ENCODE measurements at regions not wholly inside any gene's neighbourhood (a gene's known extent, or its start where the extent isn't known, plus 50 kb on each side); places are given as distances from the start of the nearest gene placed in this dataset.

DNA sequence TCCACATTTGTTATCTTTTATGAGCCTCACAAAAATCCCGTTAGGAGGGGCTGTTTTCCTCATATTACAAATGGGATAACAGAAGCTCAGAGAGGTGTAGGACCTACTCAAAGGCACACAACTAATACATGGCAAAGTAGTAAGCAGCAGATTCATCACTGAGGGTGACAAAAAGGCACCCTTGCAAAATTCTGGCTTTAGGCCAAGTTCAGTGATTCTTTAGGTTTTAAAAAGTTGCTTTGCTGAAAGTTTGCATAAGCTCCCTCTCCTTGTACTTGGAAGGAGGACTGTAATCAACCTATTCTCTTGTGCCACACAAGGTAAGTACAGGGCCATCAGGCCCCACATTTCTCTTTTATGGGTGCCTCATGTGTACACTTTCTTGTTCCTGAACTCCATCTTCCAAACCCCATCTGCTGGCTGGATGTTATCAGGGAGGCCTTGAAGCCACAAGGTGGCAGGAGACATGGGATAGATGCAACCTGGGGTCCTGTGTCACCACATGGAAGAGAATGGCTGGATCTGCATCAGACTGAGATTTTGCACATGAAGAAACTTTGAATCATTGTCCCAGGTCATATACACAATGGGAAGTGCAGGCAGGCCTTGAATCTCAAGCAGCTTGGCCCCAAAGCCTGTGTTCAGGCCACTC is 311.6 kb downstream of the MSX2 start:
- peak; percentile 29 for DNase-seq (ENCODE audit: low spot score)

DNA sequence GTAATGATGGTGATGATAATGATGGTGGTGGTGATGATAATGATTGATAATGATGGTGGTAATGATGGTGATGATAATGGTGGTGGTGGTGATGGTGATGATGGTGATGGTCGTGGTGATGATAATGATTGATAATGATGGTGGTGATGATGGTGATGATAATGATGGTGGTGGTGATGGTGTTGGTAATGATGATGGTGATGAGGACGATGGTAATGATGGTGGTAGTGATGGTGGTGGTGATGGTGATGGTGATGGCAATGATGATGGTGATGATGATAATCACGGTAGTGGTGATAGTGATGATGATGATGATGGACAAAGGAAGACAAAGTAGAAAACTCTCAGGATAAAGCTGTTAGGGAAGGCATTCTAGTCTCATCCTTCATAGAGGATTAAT is 310.5 kb downstream of the MSX2 start:
- no peak for DNase-seq (ENCODE audit: low spot score)

DNA sequence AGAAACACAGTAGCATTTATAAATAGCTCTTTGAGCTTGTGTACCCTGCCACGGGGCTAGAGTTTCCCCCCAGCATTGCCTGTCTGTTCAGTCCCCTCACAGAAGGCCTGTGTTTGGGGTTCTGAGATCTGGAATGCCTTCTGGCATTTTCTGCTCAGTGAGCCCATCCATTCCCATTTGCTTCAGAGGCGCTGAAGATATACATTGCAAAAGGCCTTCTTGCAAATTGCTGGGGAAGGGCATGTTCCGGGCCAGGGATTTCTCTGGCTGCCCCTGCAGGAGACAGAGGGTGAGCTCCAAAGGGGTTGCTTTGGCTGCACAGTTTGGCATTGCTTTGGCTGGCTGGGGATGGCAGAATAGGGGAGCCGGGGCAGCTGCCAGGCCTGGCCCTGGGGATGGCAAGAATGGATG is 308.4 kb downstream of the MSX2 start:
- no peak for DNase-seq (ENCODE audit: low spot score)

DNA sequence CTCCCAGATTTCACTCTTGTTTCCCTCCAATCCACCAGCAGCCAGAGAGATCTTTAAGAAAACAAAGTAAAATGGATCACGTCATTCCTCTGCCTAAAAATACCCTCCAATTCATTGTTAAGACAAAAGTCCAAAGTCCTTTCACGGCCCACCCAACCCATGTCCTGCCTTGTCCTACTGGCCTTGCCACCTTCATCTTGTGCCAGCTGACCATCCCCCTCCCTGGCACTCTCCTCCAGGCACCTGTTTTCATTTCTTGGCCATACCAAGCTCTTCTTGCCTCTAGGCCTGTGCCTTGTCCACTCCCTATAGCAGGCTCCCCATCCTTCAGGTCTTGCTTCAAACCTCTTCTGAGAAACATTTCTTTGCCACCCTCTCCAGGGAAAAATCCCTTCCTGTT is 307.6 kb downstream of the MSX2 start:
- peak; percentile 37 for DNase-seq (ENCODE audit: low spot score)

DNA sequence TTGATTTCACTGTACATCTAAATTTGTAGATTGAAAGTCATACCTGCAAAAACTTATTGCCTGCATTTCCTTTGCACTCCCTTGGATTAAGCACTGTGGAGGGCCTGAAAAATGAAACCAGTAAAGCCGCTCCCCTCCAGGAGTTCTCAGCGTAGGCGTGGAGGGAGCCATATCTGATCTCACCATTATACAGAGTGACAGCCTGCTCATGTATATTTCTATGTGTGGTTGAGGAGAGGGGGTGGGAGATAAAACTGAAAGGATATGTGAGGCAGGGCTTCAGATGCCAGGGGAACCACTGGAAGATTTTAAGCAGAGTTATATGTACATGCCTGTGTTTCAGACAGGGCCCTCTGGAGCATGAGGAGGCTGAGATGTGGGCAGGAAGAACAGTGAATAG is 303.0 kb downstream of the MSX2 start:
- no peak for DNase-seq (ENCODE audit: low spot score)

DNA sequence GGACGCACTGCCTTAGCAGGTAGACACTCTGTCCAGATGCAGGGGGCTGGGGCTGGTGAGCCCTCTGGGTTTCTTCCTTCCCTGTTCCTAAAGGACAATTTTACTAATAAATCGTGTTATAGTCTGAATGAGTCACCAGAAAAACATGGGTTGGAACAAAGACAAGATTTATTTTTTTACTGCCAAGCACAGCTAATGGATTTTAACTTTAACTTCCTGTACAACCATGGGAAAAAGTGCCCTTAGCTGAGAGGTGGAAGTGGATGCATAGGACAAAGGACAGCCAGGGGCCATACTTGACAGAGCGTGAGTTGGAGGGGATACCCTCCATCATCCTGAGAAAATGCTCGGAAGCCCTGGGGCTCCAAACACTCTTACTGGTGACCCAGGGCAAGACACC is 300.7 kb downstream of the MSX2 start:
- peak; percentile 9 for DNase-seq (ENCODE audit: low spot score)

DNA sequence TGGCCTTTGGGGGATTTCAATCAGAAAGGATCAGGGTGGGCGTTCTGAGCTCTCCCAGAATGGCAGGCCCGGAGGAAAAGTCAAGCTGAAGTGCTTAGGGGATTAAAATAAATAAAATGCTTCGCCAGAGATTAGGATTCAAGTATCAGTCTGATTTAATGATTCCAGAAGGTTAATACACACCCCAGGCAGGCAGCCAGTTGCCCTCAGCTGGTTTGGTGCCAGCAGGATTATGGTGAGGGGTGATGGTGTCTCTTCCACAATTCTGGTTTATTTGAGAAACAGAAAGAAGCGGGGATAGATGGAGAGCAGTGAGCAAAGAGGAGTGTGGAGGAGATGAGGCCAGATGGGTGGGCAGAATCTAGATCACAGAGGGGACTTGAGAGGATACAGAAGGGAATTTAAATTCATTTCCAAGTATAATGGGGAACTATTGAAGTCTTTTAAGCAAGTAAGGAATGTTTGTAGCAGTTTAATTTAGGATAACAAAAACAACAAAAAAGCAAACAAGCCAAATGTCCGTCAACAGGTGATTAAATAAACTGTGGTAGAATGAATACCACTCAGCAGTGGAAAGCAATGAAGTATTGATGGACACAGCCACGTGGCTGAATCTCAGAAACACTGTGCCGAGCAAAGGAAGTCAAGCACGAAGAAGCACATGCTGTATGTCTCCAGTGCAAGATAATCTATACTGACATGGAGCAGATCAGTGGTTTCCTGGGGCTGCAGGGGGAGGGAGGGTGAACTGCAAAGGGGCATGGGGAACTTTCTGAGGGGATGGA is 297.7 kb downstream of the MSX2 start:
- DNase-seq (ENCODE audit: low spot score), result no peak

DNA sequence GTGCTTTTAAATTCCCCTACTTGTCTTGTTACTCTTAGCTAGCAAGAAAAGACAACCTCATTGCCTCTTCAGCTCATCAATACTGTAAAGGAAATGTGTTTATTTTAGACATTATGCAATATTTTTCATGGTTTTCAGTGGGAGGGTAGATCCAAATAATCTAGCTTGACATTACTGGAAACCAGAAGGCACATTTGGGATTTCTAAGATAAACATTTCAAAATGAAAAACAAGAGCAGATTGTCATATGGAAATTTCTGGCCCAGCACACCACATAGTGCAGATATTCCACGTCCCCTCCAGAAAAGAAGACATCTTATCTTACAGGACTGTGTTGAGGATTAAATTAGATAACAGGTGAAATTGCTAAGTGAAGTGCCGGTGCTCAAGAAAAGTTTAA is 296.9 kb downstream of the MSX2 start:
- DNase-seq (ENCODE audit: low spot score), result no peak

DNA sequence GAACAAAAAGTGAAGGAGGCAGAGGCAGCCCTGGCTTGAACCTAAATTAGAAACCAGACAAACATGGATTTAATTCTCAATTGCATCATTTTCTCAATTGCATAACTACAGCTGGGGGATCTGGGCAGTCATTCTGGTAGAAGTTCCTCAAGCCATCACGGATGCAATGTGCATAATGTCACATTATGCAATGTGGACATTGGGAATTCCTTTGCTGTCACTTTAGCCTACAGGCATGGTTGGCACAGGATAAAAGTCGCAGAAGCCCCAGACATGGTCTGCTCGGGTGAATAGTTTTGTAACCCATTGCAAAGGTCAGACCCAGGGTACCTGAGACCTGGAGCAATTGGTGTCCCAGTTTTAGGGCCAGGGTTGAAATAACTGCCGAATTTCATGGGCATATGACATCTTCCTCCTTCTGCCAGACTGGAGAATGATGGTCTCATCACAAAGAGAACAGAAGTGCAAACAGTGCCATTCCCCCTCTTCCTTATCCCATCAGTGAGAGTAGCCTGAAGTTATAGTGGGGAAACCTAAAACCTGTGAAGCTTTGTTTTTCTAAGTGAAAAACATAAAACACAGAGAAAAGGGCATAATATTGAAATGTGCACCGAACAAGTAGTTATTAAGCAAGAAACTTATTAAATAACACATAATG is 290.8 kb downstream of the MSX2 start:
- DNase-seq (ENCODE audit: low spot score), result no peak

DNA sequence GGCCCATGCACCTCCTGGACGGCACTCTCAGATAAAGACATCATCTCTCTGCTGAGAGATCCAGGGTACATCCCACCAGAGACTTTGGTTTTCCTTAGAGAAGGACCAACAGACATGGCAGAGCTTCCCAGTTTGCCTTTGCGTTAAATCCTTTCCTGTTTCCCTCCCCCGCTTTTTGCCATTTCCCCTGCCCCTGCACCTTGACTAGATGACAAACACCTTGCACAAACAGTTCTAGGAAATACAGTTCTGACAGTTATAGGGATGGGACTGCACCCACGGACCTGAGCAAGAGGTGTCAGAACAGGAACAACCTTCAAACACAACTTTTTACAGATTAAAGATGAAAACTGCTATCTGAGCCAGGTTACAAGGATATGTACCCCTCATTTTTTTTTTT is 288.9 kb downstream of the MSX2 start:
- no peak for DNase-seq (ENCODE audit: low spot score)

DNA sequence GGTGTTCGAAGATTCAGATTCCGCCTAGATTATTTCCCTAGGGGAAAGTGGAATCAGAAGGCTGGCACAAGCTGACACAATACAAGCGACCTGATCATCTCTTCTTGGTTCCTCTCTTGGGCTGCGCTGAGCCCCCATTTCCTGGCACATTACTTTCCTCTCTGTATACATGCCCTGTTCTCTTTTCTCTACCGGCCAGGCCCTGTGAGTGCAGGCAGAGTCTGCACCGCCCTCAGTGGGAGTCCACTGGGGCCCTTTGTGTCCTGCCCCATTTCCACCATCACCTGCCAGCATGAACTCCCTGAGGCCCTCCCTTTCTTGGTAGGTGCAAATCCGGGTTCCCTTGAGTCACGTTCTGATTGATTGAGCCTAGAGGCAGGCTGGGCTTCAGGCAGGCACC is 287.9 kb downstream of the MSX2 start:
- no peak for DNase-seq (ENCODE audit: low spot score)

DNA sequence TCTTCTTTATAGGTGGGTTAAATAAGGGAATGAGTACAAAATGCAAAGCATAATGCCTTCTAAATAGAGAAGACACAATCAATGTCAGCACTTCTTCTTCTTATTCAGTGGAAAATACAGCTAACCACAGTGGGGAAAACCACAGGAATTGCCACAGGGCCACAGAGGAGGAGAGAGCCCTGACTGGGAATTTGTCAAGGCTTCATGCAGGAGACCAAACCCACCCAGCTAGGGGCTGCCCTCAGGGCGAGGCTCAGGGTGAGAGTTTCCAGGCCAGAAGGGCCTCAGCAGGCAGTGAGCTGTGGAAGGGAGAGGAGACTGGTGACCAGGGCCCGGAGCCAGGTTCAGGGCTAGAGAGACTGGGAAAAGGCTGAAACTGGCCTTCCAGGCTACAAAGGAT is 279.1 kb downstream of the MSX2 start:
- no peak for DNase-seq (ENCODE audit: low spot score)

DNA sequence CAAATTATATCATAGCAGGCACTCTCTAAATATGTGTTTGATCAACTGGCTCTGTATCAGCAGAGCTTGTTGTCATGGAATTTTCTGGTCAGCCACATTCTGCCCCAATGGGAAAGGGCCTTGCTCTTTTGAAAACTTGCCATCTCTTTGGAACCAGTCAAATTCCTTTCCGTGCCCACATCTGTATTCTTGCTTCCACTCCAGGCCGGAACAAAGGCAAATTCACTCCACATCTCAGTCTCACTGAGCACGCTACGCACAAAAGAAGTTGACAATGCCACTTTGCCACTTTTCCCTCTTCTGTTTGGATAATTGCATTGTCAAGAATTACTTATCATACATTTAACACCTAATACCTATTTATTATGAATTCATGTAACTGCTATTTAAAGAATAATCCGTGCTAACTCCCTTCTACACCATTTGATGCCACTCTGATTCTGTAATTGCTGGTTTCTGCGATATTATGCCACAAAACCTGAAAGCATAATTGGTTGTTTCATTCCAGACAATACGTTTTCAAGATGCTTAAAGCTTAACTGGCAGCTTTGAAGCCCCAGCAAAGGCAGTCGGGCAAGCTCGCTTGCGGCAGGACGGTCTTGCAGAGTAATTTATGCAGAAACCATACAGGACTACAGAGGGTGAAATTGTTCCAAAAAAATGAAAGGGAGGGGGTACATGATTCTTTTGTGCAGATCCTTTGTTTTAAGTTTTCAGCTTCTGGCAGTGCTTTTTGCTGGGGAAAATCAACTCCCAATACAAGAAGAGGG is 277.7 kb downstream of the MSX2 start:
- DNase-seq (ENCODE audit: low spot score), result no peak

DNA sequence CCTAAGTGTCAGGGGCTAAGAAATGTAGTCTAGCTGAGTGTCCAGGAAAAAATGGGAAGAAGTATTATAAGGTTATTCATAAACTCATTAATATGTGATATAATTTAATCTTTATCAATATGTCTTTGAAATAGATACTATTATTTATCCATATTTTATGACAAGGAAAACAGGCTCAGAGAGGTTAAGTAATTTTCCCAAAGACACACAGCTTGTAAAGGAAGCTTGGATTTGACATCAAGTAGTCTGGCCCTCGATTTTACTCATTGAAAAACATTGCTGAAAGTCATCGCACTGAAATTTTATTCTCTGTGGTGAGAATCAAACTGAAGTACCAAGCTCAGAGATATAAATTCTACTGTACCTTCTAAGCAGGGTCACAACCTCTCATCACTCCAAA is 276.9 kb downstream of the MSX2 start:
- DNase-seq (ENCODE audit: low spot score), result no peak

DNA sequence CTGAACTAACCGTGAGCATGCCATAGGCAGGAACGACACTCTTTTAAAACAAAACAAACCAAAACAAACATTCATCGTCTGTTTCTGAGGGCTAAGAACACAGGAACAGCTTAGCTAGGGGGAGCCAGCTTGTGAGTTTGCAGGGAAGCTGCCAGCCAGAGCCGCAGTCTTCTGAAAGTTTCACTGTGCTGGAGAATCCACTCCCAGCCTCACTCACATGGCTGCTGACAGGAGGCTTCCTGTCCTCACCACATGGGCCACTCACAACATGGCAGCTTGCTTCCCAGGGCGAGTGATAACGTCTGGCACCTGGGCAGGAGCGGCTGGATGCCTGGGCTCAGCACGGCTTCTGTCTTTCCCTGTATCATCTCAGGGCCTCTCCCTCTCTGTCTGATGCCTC is 275.2 kb downstream of the MSX2 start:
- DNase-seq (ENCODE audit: low spot score), result no peak

DNA sequence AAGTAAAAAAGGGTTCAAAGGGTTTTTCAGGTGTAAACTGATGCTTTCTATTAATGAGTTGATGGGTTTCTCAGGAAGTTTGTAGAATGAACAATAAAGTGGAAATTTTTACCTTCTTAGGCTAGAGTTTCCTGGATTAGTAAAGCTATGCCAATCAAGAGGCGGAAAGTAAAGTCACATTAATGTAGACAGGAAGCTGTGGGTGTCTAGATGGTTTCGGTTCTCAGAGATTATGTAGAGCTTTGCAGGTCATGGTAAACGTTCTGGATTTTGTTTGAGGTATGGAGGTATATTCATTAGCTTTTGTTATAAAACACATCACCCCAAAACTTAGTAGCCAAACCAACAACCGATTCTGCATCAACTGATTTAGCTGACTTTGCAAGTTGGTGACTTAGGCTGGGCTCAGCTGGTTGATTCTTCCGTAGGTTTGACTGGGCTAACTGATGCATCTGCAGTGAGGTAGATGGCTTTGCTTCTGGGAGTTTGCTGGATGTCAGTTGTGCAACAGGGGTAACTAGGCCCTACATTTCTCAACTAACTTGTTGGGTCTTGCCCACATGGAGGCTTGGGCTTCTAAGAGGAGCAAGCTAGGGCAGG is 273.8 kb downstream of the MSX2 start:
- DNase-seq (ENCODE audit: low spot score), result no peak

DNA sequence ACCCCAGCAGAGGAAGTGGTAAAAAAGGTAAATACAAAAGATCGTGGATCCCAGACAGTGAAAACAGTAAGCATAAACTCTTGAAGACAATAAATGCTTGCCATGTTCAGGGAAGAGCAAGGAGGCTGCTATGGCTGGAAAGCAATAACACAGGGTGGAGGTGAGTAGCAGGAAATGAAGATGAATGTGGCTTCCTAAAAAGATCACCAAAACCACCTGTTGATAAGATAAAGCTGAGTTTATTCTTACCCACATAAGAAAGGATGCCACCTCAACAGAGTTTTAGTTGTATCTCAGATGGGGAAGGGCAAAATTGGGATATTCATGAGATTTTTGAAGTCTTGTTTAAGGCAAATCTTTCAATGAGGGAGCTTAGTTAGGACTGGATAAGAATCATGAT is 273.3 kb downstream of the MSX2 start:
- DNase-seq (ENCODE audit: low spot score), result no peak

DNA sequence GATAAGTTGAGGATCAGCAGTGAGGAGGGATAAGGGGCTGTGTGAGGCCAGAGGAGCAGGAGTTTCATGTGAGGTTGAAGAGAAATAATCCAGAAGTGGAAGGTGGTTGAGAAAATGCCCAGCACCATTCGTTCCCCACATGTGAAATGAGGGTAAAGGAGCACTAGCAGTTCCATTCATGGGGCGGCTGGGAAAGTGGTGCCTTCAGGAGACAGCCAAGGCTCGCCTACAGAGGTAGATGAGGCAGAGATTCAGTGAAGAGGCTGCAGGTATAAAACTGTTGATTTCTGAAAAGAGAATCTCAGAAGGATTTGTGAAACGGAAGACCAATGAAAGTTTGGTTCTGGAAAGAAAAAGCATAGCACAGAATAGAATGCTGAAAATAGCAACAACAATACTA is 272.6 kb downstream of the MSX2 start:
- no peak for DNase-seq (ENCODE audit: low spot score)

DNA sequence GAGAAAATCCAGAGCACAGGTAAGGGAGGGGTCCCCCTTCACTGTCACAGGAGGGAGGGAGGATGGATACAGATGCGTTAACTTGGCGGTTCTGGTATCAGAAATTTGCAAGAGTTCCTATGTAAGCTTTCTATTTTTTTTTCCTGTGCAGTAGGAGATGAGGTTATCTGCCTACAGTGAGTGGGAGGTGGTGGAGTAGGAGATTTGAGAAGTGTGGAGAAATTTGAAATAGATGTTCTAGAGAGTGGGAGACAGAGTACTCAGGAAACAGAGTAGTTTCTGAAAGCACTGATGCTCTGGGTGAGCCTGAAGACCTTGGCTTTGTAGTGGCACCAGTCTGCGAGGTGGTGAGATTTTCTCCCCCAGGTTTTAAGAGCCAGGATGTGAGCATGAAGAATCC is 271.4 kb downstream of the MSX2 start:
- no peak for DNase-seq (ENCODE audit: low spot score)

DNA sequence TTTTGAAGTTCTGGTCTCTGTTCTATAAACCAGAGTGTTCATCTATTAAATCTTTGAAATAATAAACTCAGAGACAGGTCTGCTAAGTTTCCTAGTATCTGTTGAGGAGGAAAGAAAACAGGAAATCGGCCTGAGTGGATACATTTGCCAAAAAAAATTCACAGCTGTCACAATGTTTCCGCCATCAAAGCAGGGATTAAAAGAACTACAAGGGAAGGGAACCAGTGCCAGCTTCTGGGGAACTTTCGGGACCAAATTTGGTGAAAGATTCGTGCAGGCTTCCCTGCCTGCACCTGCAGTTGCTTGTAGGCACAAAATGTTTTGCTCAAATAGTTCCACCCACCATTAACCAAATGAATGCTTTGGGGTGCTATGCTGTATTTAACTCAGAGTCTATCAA is 267.5 kb downstream of the MSX2 start:
- DNase-seq (ENCODE audit: low spot score), result no peak

DNA sequence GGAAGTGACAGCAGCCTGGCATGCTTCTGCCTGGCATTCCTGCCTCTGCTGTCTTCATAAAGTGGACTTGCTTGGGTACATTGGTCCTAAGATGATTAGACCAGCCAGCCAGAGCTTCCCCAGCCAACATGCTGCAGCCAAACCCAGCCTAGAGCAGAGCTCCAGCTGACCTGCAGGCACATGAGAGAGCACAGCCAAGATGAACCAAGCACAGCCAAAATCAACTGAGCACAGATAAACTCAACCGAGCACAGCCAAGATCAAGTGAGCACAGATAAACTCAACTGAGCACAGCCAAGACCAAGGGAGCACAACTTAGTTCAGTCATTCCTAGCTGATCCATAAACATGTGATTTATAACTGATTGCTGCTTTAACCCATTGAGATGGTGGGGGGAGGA is 266.5 kb downstream of the MSX2 start:
- no peak for DNase-seq (ENCODE audit: low spot score)

DNA sequence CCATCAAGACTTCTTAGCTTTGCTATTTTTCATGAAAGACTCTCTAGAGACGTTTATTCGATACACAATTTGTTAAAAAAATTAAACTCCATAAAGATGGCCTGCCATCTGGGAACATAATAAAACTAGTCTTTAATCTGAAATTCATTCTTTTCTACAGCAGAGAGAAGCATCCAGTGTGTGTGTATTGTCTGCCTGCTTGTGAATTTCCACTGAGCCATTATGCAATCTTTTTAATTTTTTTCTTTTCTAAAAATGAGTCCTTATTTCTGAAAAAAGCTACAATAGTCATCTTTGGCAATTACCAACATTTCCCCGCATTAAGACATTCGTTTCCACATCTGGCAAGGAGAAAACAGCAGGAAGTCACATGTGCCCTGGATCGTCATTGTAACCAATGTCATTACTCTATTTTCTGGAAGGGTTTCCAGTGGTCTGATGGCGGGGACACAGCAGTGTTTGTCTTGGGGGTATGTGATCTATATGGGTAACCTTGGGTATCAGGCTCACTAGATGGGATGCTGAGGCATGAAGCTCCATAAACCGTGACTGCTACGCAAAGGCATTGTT is 263.1 kb downstream of the MSX2 start:
- DNase-seq (ENCODE audit: low spot score), result no peak
